Colonic mucosa (tissue), 4 donors: ENCODE measurements at regions not wholly inside any gene's neighbourhood (a gene's known extent, or its start where the extent isn't known, plus 50 kb on each side); places are given as distances from the start of the nearest gene placed in this dataset.

ENCODE experiments used
- DNase-seq: peaks from one replicate; pipeline ENCODE4 v3.0.0-alpha.2; 2020
- H3K27ac ChIP-seq: fragments of 200-600 bp; one replicate; pipeline ENCODE4 v1.8.0; 2021
- H3K27me3 ChIP-seq: fragments of 200-600 bp; one replicate; pipeline ENCODE4 v1.8.0; 2021
- H3K36me3 ChIP-seq: fragments of 200-600 bp; one replicate; pipeline ENCODE4 v1.8.0; 2021
- H3K4me1 ChIP-seq: fragments of 200-600 bp; one replicate; pipeline ENCODE4 v1.8.0; 2021; ENCODE audit warnings: mild to moderate bottlenecking
- H3K4me3 ChIP-seq: fragments of 200-600 bp; one replicate; pipeline ENCODE4 v1.8.0; 2021
- H3K9ac ChIP-seq, 2 donors: one replicate each; pipeline ENCODE4 v1.7.0; 2013; ENCODE audit warnings: control low read depth in 2 of 2, low read depth in 2 of 2, low read length in 2 of 2
- H3K9me3 ChIP-seq: fragments of 200-600 bp; one replicate; pipeline ENCODE4 v1.8.0; 2021
- intact Hi-C: fragments of 100-400 bp; cut with DNase I; formaldehyde crosslinking; loops from one replicate; pipeline ENCODE4 v1.14.1; 2022
- TF ChIP-seq, protein P1 (sequence below): fragments of 200-600 bp; IDR thresholded peaks from one replicate; pipeline ENCODE4 v1.8.0; 2022; ENCODE audit warnings: antibody characterized with exemption, mild to moderate bottlenecking
- donor health status: healthy.
- donor health status: DM: no; HTN: no; CAD: no.
- donor health status: DM: no; HTN: no; CAD: no.

DNA sequence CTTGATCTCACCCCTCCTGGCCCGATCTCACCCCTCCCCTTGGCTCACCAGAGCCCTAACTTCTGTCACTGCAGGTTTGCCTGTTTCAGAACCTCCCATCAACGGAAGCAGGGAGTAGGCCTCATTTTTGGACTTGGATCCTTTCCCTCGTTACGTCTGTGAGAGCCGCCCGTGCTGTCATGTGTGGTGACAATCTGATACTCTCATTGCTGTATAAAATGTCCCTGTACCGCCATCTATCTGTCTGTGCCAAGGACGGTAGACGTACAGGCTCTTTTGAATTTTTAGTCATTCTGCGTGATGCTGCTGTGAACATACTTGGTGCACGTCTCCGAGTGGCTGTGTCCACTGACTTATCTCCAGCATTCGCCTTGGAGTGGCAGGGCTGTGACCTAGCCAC is 1163.1 kb downstream of the BRD1 start:
- H3K4me1 ChIP-seq = no peaks in the 10 kb centered on the region
- no peak for DNase-seq
- intact Hi-C loops = no loop called here

DNA sequence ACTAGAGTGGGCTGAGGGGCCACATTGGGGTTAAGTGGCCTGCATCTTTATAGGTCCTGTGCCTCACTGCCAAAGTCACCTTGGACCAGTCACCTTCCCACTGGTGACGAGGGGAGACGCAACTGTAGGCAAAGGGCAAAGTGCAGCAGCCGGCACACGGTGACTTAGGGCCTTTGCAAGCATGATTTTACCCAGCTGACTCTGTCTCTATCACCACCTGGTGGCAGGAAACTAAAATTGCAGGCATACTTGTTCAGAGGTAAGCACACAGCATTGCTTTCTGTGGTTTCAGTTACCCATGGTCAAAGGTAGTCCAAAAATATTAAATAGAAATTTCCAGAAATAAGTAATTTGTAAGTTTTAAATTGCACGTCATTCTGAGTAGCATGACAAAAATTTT is 1164.4 kb downstream of the BRD1 start:
- Histone ChIP-seq H3K9me3 (no peaks in the 10 kb centered on the region), H3K27ac (no peak overlapping the region), H3K4me3 (no peak overlapping the region), H3K27me3 (no peaks in the 10 kb centered on the region), H3K36me3 (no peaks in the 10 kb centered on the region), H3K4me1 (no peaks in the 10 kb centered on the region), H3K9ac (no peak overlapping the region)
- TF ChIP-seq, protein P1, sequence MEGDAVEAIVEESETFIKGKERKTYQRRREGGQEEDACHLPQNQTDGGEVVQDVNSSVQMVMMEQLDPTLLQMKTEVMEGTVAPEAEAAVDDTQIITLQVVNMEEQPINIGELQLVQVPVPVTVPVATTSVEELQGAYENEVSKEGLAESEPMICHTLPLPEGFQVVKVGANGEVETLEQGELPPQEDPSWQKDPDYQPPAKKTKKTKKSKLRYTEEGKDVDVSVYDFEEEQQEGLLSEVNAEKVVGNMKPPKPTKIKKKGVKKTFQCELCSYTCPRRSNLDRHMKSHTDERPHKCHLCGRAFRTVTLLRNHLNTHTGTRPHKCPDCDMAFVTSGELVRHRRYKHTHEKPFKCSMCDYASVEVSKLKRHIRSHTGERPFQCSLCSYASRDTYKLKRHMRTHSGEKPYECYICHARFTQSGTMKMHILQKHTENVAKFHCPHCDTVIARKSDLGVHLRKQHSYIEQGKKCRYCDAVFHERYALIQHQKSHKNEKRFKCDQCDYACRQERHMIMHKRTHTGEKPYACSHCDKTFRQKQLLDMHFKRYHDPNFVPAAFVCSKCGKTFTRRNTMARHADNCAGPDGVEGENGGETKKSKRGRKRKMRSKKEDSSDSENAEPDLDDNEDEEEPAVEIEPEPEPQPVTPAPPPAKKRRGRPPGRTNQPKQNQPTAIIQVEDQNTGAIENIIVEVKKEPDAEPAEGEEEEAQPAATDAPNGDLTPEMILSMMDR = no peak
- DNase-seq = no peak
- intact Hi-C loops = no loop called here

More for the DNA sequence above, 1163.1 kb downstream of the BRD1 start:
- Histone ChIP-seq H3K27ac (no peak overlapping the region), H3K36me3 (no peaks in the 10 kb centered on the region), H3K27me3 (no peaks in the 10 kb centered on the region), H3K4me3 (no peak overlapping the region), H3K9me3 (no peaks in the 10 kb centered on the region), H3K9ac (no peak overlapping the region)
- TF ChIP-seq, protein P1 = no peak

DNA sequence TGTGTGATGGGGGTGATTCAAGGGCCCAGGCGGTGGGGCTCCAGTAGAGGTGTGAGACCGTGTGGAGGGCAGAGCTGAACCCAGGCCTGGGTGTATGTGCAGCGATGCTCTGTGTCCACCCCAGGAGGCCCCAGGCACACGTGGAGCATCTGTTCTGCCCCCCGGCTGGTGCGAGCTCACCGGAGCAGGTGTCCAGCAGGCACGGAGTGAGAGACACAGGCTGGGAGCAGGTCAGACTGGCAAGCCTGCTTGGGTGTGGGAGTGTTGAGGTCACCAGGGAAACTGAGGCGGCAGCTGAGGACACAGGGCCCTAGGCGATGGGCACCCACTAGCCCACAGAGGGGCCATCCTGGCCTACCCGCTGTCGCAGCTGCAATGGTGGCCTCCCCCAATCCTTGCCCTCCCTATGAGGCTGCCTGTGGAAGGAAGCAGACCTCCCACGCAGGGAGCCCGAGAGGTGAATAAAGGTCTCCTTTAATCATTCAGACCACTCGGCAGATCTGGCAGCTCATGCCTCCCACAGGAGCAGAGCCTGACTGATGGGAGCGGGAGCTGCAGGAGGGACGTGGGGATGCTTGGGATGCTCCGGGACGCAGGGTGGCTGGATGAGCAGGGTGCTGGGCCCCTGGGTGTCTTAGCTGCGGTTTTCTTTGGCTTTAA is 1165.1 kb downstream of the BRD1 start:
- Histone ChIP-seq H3K9ac (no peak overlapping the region), H3K9me3 (no peaks in the 10 kb centered on the region), H3K27ac (no peak overlapping the region), H3K4me3 (no peak overlapping the region), H3K27me3 (no peaks in the 10 kb centered on the region), H3K4me1 (no peaks in the 10 kb centered on the region), H3K36me3 (no peaks in the 10 kb centered on the region)
- TF ChIP-seq, protein P1 = no peak
- intact Hi-C loops = no loop called here
- no peak for DNase-seq

DNA sequence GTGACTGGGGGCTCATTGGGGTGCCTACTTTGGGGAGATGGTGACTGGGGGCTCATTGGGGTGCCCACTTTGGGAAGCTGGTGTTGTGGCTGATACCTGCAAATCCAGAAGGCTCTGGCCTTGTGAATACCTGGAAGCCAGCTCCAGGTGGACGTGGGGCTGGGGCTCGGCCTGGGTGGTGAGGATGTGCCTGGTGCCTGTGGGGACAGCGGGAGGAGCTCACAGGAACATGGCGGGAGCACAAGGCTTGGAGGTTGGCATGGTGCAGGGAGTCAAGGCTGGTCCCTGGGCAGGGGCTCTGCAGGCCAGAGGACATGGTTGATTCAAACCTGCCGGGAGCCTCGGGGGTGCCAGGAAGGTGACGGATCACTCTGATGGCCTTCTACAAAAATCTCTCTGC is 1165.7 kb downstream of the BRD1 start:
- intact Hi-C loops = no loop called here
- Histone ChIP-seq H3K4me3 (no peak overlapping the region), H3K36me3 (no peaks in the 10 kb centered on the region), H3K4me1 (no peaks in the 10 kb centered on the region), H3K27ac (no peak overlapping the region), H3K9me3 (no peaks in the 10 kb centered on the region), H3K9ac (no peak overlapping the region), H3K27me3 (no peaks in the 10 kb centered on the region)
- DNase-seq = no peak
- TF ChIP-seq, protein P1 = no peak

DNA sequence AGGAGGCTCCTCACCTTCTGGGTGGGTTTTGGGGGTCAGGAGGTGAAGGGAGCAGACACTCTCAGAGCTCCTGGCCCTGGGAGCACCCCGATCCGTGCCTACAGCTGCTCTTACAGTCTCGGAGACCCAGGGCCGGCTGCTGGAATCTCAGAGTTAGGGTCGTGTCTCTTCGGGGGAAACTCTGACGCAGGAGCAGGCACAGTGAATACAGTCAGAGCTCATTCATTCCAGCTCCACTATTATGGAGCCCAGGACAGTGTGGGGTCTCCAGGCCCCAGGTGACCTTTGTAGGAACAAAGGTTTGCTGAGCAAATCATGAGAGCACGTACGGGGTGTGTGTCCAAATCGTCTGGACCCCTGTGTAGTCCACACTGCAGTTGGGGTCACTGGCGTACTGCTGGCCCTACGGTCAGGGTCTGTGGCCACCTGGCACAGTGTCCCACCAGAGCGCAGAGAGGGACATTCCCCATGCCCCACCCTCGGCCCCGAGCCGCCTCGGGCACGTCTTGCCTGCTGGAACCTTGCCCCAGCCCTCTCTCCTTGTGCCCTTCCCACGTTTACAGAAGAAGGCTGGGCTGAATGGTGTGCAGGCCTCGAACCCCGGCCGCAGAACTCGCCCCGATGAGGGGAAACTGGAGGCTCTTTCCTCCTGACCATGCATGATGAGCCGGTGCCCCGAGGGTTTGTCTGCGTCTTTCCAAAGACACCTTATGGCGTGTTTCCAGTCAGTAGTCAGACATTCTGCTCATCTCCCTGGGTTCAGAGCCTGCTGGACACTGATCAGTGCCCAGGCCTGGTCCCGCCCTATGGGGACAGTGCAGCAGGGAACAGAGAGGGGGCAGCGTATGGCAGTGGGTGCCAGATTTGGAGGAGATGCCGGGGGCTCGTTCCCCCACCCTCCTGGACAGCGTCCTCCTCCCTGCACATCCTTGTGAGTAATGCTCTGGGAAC is 1166.6 kb downstream of the BRD1 start:
- no peak for DNase-seq

More for the DNA sequence above, 1166.6 kb downstream of the BRD1 start:
- TF ChIP-seq, protein P1 = no peak
- intact Hi-C loops = no loop called here
- H3K36me3 ChIP-seq = no peaks in the 10 kb centered on the region
- no peak overlapping the region for H3K27ac ChIP-seq
- no peak overlapping the region for H3K4me3 ChIP-seq
- H3K4me1 ChIP-seq = no peaks in the 10 kb centered on the region
- H3K9me3 ChIP-seq = no peaks in the 10 kb centered on the region
- no peaks in the 10 kb centered on the region for H3K27me3 ChIP-seq
- H3K9ac ChIP-seq = no peak overlapping the region
